K562 (cell line): ENCODE measurements at regions not wholly inside any gene's neighbourhood (a gene's known extent, or its start where the extent isn't known, plus 50 kb on each side); places are given as distances from the start of the nearest gene placed in this dataset.

Experiments
- ATF7 ChIP-seq: fragments of 450-650 bp; IDR thresholded peaks from 2 replicates; pipeline ENCODE4 v1.7.1; 2014; ENCODE audit warnings: mild to moderate bottlenecking, moderate library complexity
- MYBL2 ChIP-seq, 2 experiments: fragments of 450-650 bp in 1 of 2; sonication (generic) in 1 of 2; formaldehyde crosslinking in 1 of 2; IDR thresholded peaks; 2 replicates each; pipeline versions ENCODE4 v1.6.1 to v1.8.1; 2017 to 2022; ENCODE audit warnings: borderline replicate concordance in 1 of 2, inconsistent platforms in 1 of 2, low read depth in 1 of 2, mild to moderate bottlenecking in 1 of 2, missing genetic modification reagents in 1 of 2, moderate library complexity in 1 of 2
- POLR3G ChIP-seq: IDR thresholded peaks from 2 replicates; pipeline ENCODE4 v1.6.1; 2011; ENCODE audit not compliant: insufficient read length, insufficient replicate concordance; ENCODE audit errors: extremely low read depth
- TEAD4 ChIP-seq, 2 experiments: sonication (generic) in 1 of 2; formaldehyde crosslinking in 1 of 2; IDR thresholded peaks; 2 replicates each; pipeline versions ENCODE4 v1.6.1 to v1.8.0; 2012 to 2022; ENCODE audit warnings: borderline replicate concordance in 1 of 2, inconsistent platforms in 1 of 2, low read length in 1 of 2, mild to moderate bottlenecking in 1 of 2, missing genetic modification reagents in 1 of 2
- ZC3H4 ChIP-seq: sonication (generic); formaldehyde crosslinking; IDR thresholded peaks from 2 replicates; pipeline ENCODE4 v1.9.0; 2021; ENCODE audit warnings: missing genetic modification reagents, borderline replicate concordance
- ZNF384 ChIP-seq: IDR thresholded peaks from 2 replicates; pipeline ENCODE4 v1.6.1; 2012; ENCODE audit warnings: low read depth, low read length, improper control_type of control experiment
- TF ChIP-seq, protein P1 (sequence below), 2 experiments: fragments of 450-650 bp; IDR thresholded peaks; 2 replicates each; pipeline ENCODE4 v1.6.1; 2016; ENCODE audit warnings: mild to moderate bottlenecking in 2 of 2, borderline replicate concordance in 1 of 2, low read depth in 1 of 2, moderate library complexity in 1 of 2
- TF ChIP-seq, protein P2 (sequence below): sonication (generic); formaldehyde crosslinking; IDR thresholded peaks from 2 replicates; pipeline ENCODE4 v1.8.0; 2022; ENCODE audit warnings: mild to moderate bottlenecking, missing genetic modification reagents
- TF ChIP-seq, protein P3 (sequence below), 2 experiments: fragments of 450-650 bp; formaldehyde crosslinking in 1 of 2; IDR thresholded peaks; 2 replicates each; pipeline versions ENCODE4 v1.4.0 to v1.6.1; 2014 to 2020; ENCODE audit warnings: mild to moderate bottlenecking in 2 of 2, borderline replicate concordance in 1 of 2, low read depth in 1 of 2

DNA sequence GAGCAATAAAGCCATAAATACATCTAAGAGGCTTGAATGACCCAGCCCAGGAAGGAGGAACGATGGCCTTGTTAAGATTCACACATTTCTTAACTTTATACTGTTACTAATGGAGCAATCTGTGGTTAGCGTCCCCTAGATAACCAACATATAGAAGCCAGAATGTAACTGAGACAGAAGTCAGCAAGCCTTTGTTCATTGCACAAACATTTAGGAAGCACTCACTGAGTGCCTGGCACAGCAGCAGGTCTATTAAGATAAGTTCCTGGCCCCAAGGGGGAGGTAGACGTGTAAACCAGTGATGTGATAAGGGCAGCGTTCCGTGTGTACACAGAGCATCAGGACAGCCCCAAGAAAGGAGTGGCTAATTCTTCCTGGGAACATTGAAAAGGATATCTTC lies 63.6 kb upstream of the ATL2 start (continued):
- TF ChIP-seq, protein P1, sequence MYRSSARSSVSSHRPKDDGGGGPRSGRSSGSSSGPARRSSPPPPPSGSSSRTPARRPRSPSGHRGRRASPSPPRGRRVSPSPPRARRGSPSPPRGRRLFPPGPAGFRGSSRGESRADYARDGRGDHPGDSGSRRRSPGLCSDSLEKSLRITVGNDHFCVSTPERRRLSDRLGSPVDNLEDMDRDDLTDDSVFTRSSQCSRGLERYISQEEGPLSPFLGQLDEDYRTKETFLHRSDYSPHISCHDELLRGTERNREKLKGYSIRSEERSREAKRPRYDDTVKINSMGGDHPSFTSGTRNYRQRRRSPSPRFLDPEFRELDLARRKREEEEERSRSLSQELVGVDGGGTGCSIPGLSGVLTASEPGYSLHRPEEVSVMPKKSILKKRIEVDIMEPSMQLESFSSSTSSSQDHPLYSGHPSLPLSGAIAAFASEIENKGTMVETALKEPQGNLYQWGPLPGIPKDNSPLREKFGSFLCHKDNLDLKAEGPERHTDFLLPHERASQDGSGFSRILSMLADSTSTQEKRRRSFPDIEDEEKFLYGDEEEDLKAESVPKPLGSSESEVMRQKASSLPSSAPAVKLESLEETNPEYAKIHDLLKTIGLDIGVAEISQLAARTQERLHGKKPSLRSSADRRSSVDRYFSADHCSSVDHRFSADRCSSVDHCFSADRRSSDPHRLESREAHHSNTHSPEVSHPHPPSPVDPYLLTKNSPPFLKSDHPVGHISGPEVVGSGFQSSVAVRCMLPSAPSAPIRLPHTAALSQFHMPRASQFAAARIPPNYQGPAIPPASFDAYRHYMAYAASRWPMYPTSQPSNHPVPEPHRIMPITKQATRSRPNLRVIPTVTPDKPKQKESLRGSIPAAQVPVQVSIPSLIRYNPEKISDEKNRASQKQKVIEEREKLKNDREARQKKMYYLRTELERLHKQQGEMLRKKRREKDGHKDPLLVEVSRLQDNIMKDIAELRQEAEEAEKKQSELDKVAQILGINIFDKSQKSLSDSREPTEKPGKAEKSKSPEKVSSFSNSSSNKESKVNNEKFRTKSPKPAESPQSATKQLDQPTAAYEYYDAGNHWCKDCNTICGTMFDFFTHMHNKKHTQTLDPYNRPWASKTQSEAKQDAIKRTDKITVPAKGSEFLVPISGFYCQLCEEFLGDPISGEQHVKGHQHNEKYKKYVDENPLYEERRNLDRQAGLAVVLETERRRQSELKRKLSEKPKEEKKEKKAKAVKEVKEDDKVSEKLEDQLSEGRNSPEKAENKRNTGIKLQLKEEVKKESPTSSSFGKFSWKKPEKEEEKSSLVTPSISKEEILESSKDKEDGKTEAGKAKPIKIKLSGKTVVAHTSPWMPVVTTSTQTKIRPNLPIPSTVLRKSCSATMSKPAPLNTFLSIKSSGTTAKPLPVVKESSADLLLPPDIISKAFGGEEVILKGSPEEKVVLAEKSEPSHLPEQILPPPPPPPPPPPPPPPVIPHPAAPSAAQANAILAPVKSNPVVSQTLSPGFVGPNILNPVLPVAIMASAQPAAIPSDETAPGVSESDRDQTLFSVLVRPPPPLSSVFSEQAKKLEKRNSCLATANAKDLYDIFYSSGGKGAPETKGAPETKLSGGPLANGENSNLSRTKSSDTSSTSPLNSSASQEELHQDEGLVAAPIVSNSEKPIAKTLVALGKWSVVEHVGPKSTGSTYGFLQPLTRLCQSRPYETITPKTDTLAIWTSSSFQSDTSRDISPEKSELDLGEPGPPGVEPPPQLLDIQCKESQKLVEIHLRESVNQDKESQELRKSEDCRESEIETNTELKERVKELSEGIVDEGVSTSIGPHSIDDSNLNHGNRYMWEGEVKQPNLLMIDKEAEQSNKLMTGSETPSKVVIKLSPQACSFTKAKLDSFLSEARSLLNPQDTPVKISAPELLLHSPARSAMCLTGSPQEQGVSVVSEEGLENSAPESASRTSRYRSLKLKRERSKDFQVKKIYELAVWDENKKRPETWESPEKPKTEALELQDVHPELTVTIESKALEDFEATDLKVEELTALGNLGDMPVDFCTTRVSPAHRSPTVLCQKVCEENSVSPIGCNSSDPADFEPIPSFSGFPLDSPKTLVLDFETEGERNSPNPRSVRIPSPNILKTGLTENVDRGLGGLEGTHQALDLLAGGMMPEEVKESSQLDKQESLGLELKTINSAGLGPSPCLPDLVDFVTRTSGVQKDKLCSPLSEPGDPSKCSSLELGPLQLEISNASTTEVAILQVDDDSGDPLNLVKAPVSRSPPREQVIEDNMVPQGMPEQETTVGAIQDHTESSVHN (IDR thresholded peaks at IDR 0.05; ENCODE audit: borderline replicate concordance in 1 of 2, low read depth in 1 of 2), result no peak
- no peak for TF ChIP-seq POLR3G
- no peak for TF ChIP-seq ZC3H4 (CRISPR knock-in tag)
- TF ChIP-seq, protein P2, sequence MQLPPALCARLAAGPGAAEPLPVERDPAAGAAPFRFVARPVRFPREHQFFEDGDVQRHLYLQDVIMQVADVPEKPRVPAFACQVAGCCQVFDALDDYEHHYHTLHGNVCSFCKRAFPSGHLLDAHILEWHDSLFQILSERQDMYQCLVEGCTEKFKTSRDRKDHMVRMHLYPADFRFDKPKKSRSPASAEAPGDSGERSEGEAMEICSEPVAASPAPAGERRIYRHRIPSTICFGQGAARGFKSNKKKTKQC (CRISPR knock-in tag), result no peak
- no peak for TF ChIP-seq MYBL2 (IDR thresholded peaks at IDR 0.05; ENCODE audit: low read depth)
- TF ChIP-seq MYBL2 (CRISPR knock-in tag; IDR thresholded peaks at IDR 0.05; ENCODE audit: borderline replicate concordance), result no peak
- TF ChIP-seq ATF7, result peak; percentile 53; the same call in 1 of the 2 replicates
- TF ChIP-seq TEAD4 (IDR thresholded peaks at IDR 0.05; ENCODE audit: low read length), result peak; percentile 90
- no peak for TF ChIP-seq TEAD4 (CRISPR knock-in tag; IDR thresholded peaks at IDR 0.05; ENCODE audit: borderline replicate concordance)
- TF ChIP-seq, protein P3, sequence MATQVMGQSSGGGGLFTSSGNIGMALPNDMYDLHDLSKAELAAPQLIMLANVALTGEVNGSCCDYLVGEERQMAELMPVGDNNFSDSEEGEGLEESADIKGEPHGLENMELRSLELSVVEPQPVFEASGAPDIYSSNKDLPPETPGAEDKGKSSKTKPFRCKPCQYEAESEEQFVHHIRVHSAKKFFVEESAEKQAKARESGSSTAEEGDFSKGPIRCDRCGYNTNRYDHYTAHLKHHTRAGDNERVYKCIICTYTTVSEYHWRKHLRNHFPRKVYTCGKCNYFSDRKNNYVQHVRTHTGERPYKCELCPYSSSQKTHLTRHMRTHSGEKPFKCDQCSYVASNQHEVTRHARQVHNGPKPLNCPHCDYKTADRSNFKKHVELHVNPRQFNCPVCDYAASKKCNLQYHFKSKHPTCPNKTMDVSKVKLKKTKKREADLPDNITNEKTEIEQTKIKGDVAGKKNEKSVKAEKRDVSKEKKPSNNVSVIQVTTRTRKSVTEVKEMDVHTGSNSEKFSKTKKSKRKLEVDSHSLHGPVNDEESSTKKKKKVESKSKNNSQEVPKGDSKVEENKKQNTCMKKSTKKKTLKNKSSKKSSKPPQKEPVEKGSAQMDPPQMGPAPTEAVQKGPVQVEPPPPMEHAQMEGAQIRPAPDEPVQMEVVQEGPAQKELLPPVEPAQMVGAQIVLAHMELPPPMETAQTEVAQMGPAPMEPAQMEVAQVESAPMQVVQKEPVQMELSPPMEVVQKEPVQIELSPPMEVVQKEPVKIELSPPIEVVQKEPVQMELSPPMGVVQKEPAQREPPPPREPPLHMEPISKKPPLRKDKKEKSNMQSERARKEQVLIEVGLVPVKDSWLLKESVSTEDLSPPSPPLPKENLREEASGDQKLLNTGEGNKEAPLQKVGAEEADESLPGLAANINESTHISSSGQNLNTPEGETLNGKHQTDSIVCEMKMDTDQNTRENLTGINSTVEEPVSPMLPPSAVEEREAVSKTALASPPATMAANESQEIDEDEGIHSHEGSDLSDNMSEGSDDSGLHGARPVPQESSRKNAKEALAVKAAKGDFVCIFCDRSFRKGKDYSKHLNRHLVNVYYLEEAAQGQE (IDR thresholded peaks at IDR 0.05; ENCODE audit: borderline replicate concordance), result peak; percentile 16; the same call in 1 of the 2 replicates
- TF ChIP-seq, protein P3 (CRISPR knock-in tag; IDR thresholded peaks at IDR 0.05; ENCODE audit: low read depth), result no peak
- TF ChIP-seq ZNF384, result peak; percentile 20; the same call in 1 of the 2 replicates
